SK-N-SH (cell line): ENCODE measurements at regions not wholly inside any gene's neighbourhood (a gene's known extent, or its start where the extent isn't known, plus 50 kb on each side); places are given as distances from the start of the nearest gene placed in this dataset.

ENCODE experiments used
- CTCF ChIA-PET: fragments of 300-600, 350-600 bp; formaldehyde crosslinking; extraction: SDS; loops from one replicate; lab custom pipeline; 2021; lab: Yijun Ruan, JAX
- POLR2A ChIA-PET: fragments of 350-600 bp; sonication (Branson Sonifier 250); formaldehyde crosslinking; extraction: SDS; loops from one replicate; lab custom pipeline; 2020; ENCODE audit warnings: antibody characterized with exemption, inconsistent platforms; lab: Yijun Ruan, JAX
- DNase-seq: peaks from one replicate; pipeline ENCODE4 v3.0.0; 2012
- H2AFZ ChIP-seq: fragments of 200-600 bp; sonication (generic); 2 replicates; pipeline ENCODE4 v1.8.1; 2016; ENCODE audit warnings: antibody characterized with exemption, mild to moderate bottlenecking, low read depth
- H3F3A ChIP-seq: fragments of 200-600 bp; sonication (generic); replicated peaks from 2 replicates; pipeline ENCODE3; 2016; ENCODE audit warnings: antibody characterized with exemption, mild to moderate bottlenecking; ENCODE audit not compliant: insufficient read depth
- H3K27ac ChIP-seq, 2 experiments: fragments of 200-500 bp in 1 of 2; fragments of 200-600 bp in 1 of 2; sonication (Bioruptor generic) in 1 of 2; sonication (generic), shearing (Covaris generic) in 1 of 2; 2 replicates each; pipeline versions ENCODE4 v1.5.1 to v1.6.1; 2014 to 2016; ENCODE audit warnings: low read depth in 2 of 2, inconsistent platforms in 1 of 2, low read length in 1 of 2, mild to moderate bottlenecking in 1 of 2, mixed read lengths in 1 of 2
- H3K27me3 ChIP-seq: fragments of 200-600 bp; sonication (generic), shearing (Covaris generic); 2 replicates; pipeline ENCODE4 v1.6.1; 2016; ENCODE audit warnings: mixed run types; ENCODE audit not compliant: insufficient read depth
- H3K36me3 ChIP-seq, 2 experiments: fragments of 200-500 bp in 1 of 2; fragments of 200-600 bp in 1 of 2; sonication (Bioruptor generic) in 1 of 2; sonication (generic) in 1 of 2; replicated peaks in 1 of 2; 2 replicates each; pipeline versions ENCODE3 to v1.5.1; 2014 to 2016; ENCODE audit warnings: low read length in 1 of 2, mild to moderate bottlenecking in 1 of 2; ENCODE audit not compliant: insufficient read depth in 2 of 2, control insufficient read depth in 1 of 2
- H3K4me1 ChIP-seq, 2 experiments: fragments of 200-500 bp in 1 of 2; fragments of 200-600 bp in 1 of 2; sonication (Bioruptor generic) in 1 of 2; sonication (generic), shearing (Covaris generic) in 1 of 2; 2 replicates each; pipeline versions ENCODE4 v1.5.1 to v1.6.1; 2014 to 2016; ENCODE audit warnings: low read depth in 1 of 2, low read length in 1 of 2, mixed run types in 1 of 2; ENCODE audit not compliant: insufficient read depth in 2 of 2, control insufficient read depth in 1 of 2
- H3K4me2 ChIP-seq: fragments of 200-600 bp; sonication (generic), shearing (Covaris generic); 2 replicates; pipeline ENCODE4 v1.6.1; 2017; ENCODE audit warnings: mixed run types
- H3K4me3 ChIP-seq, 2 experiments: fragments of 200-500 bp in 1 of 2; fragments of 200-600 bp in 1 of 2; sonication (Bioruptor generic) in 1 of 2; sonication (generic), shearing (Covaris generic) in 1 of 2; 2 replicates each; pipeline versions ENCODE4 v1.5.1 to v1.8.1; 2014 to 2016; ENCODE audit warnings: low read depth in 2 of 2, inconsistent platforms in 1 of 2, low read length in 1 of 2, mild to moderate bottlenecking in 1 of 2, mixed read lengths in 1 of 2, moderate library complexity in 1 of 2
- H3K79me2 ChIP-seq: fragments of 200-600 bp; sonication (generic); 2 replicates; pipeline ENCODE4 v1.8.1; 2017; ENCODE audit warnings: mild to moderate bottlenecking; ENCODE audit not compliant: insufficient read depth
- H3K9ac ChIP-seq: fragments of 200-600 bp; sonication (generic); 2 replicates; pipeline ENCODE4 v1.6.1; 2017; ENCODE audit warnings: mixed run types
- H3K9me2 ChIP-seq: fragments of 200-600 bp; sonication (generic); 2 replicates; pipeline ENCODE4 v1.6.1; 2017; ENCODE audit warnings: mixed run types
- H3K9me3 ChIP-seq: fragments of 200-600 bp; sonication (generic); 2 replicates; pipeline ENCODE4 v1.6.1; 2017; ENCODE audit warnings: mixed run types, mild to moderate bottlenecking, moderate library complexity
- H4K20me1 ChIP-seq: fragments of 200-600 bp; sonication (generic); 2 replicates; pipeline ENCODE4 v1.6.1; 2017; ENCODE audit warnings: mild to moderate bottlenecking, mixed run types; ENCODE audit not compliant: insufficient read depth
- FOXM1 ChIP-seq: IDR thresholded peaks from 2 replicates; pipeline ENCODE4 v1.4.0; 2012; ENCODE audit warnings: low read depth, mild to moderate bottlenecking
- GABPA ChIP-seq: IDR thresholded peaks from 2 replicates; pipeline ENCODE4 v1.4.0; 2012; ENCODE audit warnings: low read depth, mild to moderate bottlenecking
- JUND ChIP-seq: IDR thresholded peaks from 2 replicates; pipeline ENCODE4 v1.4.0; 2012
- RAD21 ChIP-seq: IDR thresholded peaks from 2 replicates; pipeline ENCODE4 v1.6.1; 2012; ENCODE audit warnings: mild to moderate bottlenecking, low read length
- RCOR1 ChIP-seq: fragments of 150-350 bp; IDR thresholded peaks from 2 replicates; pipeline ENCODE4 v1.6.1; 2017; ENCODE audit warnings: antibody characterized with exemption, low read length
- SIN3A ChIP-seq: IDR thresholded peaks from 2 replicates; pipeline ENCODE4 v1.6.1; 2012; ENCODE audit warnings: low read depth, mild to moderate bottlenecking, low read length, moderate library complexity, borderline replicate concordance
- SMC3 ChIP-seq: IDR thresholded peaks from 2 replicates; pipeline ENCODE4 v1.6.1; 2012; ENCODE audit warnings: low read depth, low read length, improper control_type of control experiment
- TCF12 ChIP-seq: IDR thresholded peaks from 2 replicates; pipeline ENCODE4 v1.4.0; 2012
- USF1 ChIP-seq: IDR thresholded peaks from 2 replicates; pipeline ENCODE4 v1.4.0; 2012; ENCODE audit warnings: low read depth, borderline replicate concordance
- USF2 ChIP-seq: fragments of 150-350 bp; IDR thresholded peaks from 2 replicates; pipeline ENCODE4 v1.6.1; 2017; ENCODE audit warnings: antibody characterized with exemption, low read length, low read depth, borderline replicate concordance
- YY1 ChIP-seq: IDR thresholded peaks from 2 replicates; pipeline ENCODE4 v1.4.0; 2012; ENCODE audit warnings: low read depth, mild to moderate bottlenecking
- WGBS: methylation state at CpG from one replicate; pipeline ENCODE4 v1.1.6; 2017; ENCODE audit warnings: low lambda C conversion rate; 5-methylcytosine and 5-hydroxymethylcytosine counted together
- TF ChIP-seq, protein P1 (sequence below): IDR thresholded peaks from 2 replicates; pipeline ENCODE4 v1.4.0; 2012; ENCODE audit warnings: low read depth
- TF ChIP-seq, protein P2 (sequence below): fragments of 150-350 bp; IDR thresholded peaks from 2 replicates; pipeline ENCODE4 v1.6.1; 2016; ENCODE audit warnings: mild to moderate bottlenecking, low read depth, low read length
- TF ChIP-seq, protein P3 (sequence below): fragments of 200-600 bp; sonication (generic); IDR thresholded peaks from 2 replicates; pipeline ENCODE4 v1.6.1; 2017; ENCODE audit warnings: antibody characterized with exemption, mild to moderate bottlenecking, moderate library complexity

DNA sequence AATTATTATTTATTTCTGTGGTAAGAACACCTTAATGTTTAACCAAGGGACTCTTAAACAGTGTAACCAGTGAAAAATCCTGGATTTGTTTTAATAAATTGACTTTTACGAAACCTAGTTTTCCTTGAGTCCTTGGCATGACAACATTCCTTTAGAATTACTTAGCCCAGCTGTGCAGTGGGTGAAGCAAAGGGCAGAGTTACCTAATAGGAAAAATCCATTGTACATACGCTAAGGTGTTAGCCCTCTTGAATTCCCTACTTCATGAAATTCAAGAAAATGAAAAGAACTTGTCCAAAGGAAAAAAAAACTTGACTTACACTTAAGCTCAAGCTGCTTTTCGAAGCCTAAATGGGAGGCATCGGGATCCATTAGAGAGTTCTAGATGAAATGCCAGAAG, 852.0 kb upstream of the ADAMTS5 start:
- Histone ChIP-seq H3K4me1 (no peaks in the 10 kb centered on the region; a peak in 2 of 4 replicates), H3K79me2 (no peaks in the 10 kb centered on the region), H3K9me3 (no peaks in the 10 kb centered on the region), H3K27ac (no peak overlapping the region), H3K27me3 (no peaks in the 10 kb centered on the region), H3K4me3 (no peak overlapping the region), H3F3A (no peaks in the 10 kb centered on the region), H2AFZ (no peak overlapping the region), H4K20me1 (no peaks in the 10 kb centered on the region), H3K4me2 (no peak overlapping the region), H3K9ac (no peak overlapping the region), H3K36me3 (no peaks in the 10 kb centered on the region)
- 81% methylated on average over 4 of the region's 4 CpGs for WGBS
- ChIA-PET CTCF (interaction anchor here (1.2 kb wide), 1 partner anchor 23 kb away, joined by 3 read pairs; no protein-coding TSS in a partner anchor), POLR2A (no interaction called here)
- DNase-seq = no peak
- no peak for TF ChIP-seq FOXM1
- TF ChIP-seq USF2 = no peak
- TF ChIP-seq, protein P1, sequence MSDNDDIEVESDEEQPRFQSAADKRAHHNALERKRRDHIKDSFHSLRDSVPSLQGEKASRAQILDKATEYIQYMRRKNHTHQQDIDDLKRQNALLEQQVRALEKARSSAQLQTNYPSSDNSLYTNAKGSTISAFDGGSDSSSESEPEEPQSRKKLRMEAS = no peak
- TF ChIP-seq, protein P2, sequence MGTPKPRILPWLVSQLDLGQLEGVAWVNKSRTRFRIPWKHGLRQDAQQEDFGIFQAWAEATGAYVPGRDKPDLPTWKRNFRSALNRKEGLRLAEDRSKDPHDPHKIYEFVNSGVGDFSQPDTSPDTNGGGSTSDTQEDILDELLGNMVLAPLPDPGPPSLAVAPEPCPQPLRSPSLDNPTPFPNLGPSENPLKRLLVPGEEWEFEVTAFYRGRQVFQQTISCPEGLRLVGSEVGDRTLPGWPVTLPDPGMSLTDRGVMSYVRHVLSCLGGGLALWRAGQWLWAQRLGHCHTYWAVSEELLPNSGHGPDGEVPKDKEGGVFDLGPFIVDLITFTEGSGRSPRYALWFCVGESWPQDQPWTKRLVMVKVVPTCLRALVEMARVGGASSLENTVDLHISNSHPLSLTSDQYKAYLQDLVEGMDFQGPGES = no peak
- no peak for TF ChIP-seq SMC3
- no peak for TF ChIP-seq RCOR1
- TF ChIP-seq, protein P3, sequence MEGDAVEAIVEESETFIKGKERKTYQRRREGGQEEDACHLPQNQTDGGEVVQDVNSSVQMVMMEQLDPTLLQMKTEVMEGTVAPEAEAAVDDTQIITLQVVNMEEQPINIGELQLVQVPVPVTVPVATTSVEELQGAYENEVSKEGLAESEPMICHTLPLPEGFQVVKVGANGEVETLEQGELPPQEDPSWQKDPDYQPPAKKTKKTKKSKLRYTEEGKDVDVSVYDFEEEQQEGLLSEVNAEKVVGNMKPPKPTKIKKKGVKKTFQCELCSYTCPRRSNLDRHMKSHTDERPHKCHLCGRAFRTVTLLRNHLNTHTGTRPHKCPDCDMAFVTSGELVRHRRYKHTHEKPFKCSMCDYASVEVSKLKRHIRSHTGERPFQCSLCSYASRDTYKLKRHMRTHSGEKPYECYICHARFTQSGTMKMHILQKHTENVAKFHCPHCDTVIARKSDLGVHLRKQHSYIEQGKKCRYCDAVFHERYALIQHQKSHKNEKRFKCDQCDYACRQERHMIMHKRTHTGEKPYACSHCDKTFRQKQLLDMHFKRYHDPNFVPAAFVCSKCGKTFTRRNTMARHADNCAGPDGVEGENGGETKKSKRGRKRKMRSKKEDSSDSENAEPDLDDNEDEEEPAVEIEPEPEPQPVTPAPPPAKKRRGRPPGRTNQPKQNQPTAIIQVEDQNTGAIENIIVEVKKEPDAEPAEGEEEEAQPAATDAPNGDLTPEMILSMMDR = no peak
- no peak for TF ChIP-seq USF1
- no peak for TF ChIP-seq SIN3A
- TF ChIP-seq TCF12 = no peak
- no peak for TF ChIP-seq YY1
- no peak for TF ChIP-seq JUND
- no peak for TF ChIP-seq GABPA
- TF ChIP-seq RAD21 = no peak
- TF ChIP-seq, all 33 proteins: peak for 0
- no peaks in the 10 kb centered on the region for H3K9me2 ChIP-seq
